WTC11 (cell line): ENCODE measurements at regions not wholly inside any gene's neighbourhood (a gene's known extent, or its start where the extent isn't known, plus 50 kb on each side); places are given as distances from the start of the nearest gene placed in this dataset.

Source experiments
- CBFB ChIP-seq: sonication (generic); formaldehyde crosslinking; IDR thresholded peaks from 2 replicates; pipeline ENCODE4 v1.8.1; 2022; ENCODE audit warnings: mild to moderate bottlenecking, low read depth, missing genetic modification reagents
- JUN ChIP-seq: sonication (generic); formaldehyde crosslinking; IDR thresholded peaks from 2 replicates; pipeline ENCODE4 v1.8.0; 2023; ENCODE audit warnings: mild to moderate bottlenecking, missing genetic modification reagents
- NFYB ChIP-seq: sonication (generic); formaldehyde crosslinking; conservative IDR thresholded peaks from 2 replicates; pipeline ENCODE4 v1.8.0; 2022; ENCODE audit warnings: low read depth, missing genetic modification reagents
- SP1 ChIP-seq: sonication (generic); formaldehyde crosslinking; conservative IDR thresholded peaks from 2 replicates; pipeline ENCODE4 v1.8.1; 2022; ENCODE audit warnings: missing genetic modification reagents
- ZBTB21 ChIP-seq: sonication (generic); formaldehyde crosslinking; IDR thresholded peaks from 2 replicates; pipeline ENCODE4 v1.8.1; 2023; ENCODE audit warnings: mild to moderate bottlenecking, missing genetic modification reagents, borderline replicate concordance
- TF ChIP-seq, protein P1 (sequence below): fragments of 200-600 bp; IDR thresholded peaks from 2 replicates; pipeline ENCODE4 v1.8.0; 2022; ENCODE audit warnings: antibody characterized with exemption
- TF ChIP-seq, protein P2 (sequence below): fragments of 250-450 bp; sonication (Bioruptor Pico); IDR thresholded peaks from 2 replicates; pipeline ENCODE4 v1.9.0; 2021; ENCODE audit warnings: moderate library complexity, mild to moderate bottlenecking, inconsistent platforms, borderline replicate concordance
- TF ChIP-seq, protein P3 (sequence below): sonication (generic); formaldehyde crosslinking; IDR thresholded peaks from 2 replicates; pipeline ENCODE4 v1.8.1; 2023; ENCODE audit warnings: mild to moderate bottlenecking, moderate library complexity, missing genetic modification reagents
- TF ChIP-seq, protein P4 (sequence below): sonication (generic); formaldehyde crosslinking; IDR thresholded peaks from 2 replicates; pipeline ENCODE4 v1.8.1; 2023; ENCODE audit warnings: mild to moderate bottlenecking, missing genetic modification reagents, moderate library complexity
- TF ChIP-seq, protein P5 (sequence below): sonication (generic); formaldehyde crosslinking; IDR thresholded peaks from 2 replicates; pipeline ENCODE4 v1.8.1; 2023; ENCODE audit warnings: mild to moderate bottlenecking, missing genetic modification reagents, moderate library complexity
- TF ChIP-seq, protein P6 (sequence below): sonication (generic); formaldehyde crosslinking; IDR thresholded peaks from 2 replicates; pipeline ENCODE4 v1.8.1; 2022; ENCODE audit warnings: mild to moderate bottlenecking, moderate library complexity, missing genetic modification reagents
- TF ChIP-seq, protein P7 (sequence below): fragments of 250-450 bp; sonication (Bioruptor Pico); IDR thresholded peaks from 2 replicates; pipeline ENCODE4 v1.9.0; 2021; ENCODE audit warnings: mild to moderate bottlenecking, borderline replicate concordance

DNA sequence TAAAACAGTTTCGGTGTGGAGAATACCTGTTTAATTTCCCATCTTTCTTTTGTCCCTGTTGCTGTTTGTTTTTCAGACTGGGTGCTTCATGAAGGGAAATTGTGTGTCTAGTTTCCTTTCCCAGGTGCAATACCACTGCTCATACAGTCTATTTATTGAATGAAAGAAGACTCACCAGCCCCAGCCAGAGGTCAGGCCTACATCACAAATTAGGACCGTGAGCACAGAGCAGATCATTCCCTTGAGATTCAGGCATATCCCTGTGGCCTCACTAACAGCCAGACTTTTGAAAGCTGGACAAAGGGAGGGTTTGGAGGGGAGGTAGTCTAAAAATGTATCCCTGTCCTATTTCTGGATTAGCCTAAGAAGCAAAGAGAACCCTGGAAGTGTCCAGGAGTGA, 278.9 kb downstream of the IRS1 start:
- TF ChIP-seq, protein P1, sequence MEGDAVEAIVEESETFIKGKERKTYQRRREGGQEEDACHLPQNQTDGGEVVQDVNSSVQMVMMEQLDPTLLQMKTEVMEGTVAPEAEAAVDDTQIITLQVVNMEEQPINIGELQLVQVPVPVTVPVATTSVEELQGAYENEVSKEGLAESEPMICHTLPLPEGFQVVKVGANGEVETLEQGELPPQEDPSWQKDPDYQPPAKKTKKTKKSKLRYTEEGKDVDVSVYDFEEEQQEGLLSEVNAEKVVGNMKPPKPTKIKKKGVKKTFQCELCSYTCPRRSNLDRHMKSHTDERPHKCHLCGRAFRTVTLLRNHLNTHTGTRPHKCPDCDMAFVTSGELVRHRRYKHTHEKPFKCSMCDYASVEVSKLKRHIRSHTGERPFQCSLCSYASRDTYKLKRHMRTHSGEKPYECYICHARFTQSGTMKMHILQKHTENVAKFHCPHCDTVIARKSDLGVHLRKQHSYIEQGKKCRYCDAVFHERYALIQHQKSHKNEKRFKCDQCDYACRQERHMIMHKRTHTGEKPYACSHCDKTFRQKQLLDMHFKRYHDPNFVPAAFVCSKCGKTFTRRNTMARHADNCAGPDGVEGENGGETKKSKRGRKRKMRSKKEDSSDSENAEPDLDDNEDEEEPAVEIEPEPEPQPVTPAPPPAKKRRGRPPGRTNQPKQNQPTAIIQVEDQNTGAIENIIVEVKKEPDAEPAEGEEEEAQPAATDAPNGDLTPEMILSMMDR, result no peak
- TF ChIP-seq NFYB (CRISPR knock-in tag) (no peak), JUN (CRISPR knock-in tag) (no peak), SP1 (CRISPR knock-in tag) (no peak), CBFB (CRISPR knock-in tag) (no peak), ZBTB21 (CRISPR knock-in tag) (no peak)
- TF ChIP-seq, protein P2, sequence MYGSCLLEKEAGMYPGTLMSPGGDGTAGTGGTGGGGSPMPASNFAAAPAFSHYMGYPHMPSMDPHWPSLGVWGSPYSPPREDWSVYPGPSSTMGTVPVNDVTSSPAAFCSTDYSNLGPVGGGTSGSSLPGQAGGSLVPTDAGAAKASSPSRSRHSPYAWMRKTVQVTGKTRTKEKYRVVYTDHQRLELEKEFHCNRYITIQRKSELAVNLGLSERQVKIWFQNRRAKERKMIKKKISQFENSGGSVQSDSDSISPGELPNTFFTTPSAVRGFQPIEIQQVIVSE (CRISPR knock-in tag), result no peak
- TF ChIP-seq, protein P3, sequence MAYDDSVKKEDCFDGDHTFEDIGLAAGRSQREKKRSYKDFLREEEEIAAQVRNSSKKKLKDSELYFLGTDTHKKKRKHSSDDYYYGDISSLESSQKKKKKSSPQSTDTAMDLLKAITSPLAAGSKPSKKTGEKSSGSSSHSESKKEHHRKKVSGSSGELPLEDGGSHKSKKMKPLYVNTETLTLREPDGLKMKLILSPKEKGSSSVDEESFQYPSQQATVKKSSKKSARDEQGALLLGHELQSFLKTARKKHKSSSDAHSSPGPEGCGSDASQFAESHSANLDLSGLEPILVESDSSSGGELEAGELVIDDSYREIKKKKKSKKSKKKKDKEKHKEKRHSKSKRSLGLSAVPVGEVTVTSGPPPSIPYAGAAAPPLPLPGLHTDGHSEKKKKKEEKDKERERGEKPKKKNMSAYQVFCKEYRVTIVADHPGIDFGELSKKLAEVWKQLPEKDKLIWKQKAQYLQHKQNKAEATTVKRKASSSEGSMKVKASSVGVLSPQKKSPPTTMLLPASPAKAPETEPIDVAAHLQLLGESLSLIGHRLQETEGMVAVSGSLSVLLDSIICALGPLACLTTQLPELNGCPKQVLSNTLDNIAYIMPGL, result no peak
- TF ChIP-seq, protein P4, sequence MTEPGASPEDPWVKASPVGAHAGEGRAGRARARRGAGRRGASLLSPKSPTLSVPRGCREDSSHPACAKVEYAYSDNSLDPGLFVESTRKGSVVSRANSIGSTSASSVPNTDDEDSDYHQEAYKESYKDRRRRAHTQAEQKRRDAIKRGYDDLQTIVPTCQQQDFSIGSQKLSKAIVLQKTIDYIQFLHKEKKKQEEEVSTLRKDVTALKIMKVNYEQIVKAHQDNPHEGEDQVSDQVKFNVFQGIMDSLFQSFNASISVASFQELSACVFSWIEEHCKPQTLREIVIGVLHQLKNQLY (CRISPR knock-in tag), result no peak
- TF ChIP-seq, protein P5, sequence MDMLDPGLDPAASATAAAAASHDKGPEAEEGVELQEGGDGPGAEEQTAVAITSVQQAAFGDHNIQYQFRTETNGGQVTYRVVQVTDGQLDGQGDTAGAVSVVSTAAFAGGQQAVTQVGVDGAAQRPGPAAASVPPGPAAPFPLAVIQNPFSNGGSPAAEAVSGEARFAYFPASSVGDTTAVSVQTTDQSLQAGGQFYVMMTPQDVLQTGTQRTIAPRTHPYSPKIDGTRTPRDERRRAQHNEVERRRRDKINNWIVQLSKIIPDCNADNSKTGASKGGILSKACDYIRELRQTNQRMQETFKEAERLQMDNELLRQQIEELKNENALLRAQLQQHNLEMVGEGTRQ, result no peak
- TF ChIP-seq, protein P6, sequence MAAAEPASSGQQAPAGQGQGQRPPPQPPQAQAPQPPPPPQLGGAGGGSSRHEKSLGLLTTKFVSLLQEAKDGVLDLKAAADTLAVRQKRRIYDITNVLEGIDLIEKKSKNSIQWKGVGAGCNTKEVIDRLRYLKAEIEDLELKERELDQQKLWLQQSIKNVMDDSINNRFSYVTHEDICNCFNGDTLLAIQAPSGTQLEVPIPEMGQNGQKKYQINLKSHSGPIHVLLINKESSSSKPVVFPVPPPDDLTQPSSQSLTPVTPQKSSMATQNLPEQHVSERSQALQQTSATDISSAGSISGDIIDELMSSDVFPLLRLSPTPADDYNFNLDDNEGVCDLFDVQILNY (CRISPR knock-in tag), result no peak
- TF ChIP-seq, protein P7, sequence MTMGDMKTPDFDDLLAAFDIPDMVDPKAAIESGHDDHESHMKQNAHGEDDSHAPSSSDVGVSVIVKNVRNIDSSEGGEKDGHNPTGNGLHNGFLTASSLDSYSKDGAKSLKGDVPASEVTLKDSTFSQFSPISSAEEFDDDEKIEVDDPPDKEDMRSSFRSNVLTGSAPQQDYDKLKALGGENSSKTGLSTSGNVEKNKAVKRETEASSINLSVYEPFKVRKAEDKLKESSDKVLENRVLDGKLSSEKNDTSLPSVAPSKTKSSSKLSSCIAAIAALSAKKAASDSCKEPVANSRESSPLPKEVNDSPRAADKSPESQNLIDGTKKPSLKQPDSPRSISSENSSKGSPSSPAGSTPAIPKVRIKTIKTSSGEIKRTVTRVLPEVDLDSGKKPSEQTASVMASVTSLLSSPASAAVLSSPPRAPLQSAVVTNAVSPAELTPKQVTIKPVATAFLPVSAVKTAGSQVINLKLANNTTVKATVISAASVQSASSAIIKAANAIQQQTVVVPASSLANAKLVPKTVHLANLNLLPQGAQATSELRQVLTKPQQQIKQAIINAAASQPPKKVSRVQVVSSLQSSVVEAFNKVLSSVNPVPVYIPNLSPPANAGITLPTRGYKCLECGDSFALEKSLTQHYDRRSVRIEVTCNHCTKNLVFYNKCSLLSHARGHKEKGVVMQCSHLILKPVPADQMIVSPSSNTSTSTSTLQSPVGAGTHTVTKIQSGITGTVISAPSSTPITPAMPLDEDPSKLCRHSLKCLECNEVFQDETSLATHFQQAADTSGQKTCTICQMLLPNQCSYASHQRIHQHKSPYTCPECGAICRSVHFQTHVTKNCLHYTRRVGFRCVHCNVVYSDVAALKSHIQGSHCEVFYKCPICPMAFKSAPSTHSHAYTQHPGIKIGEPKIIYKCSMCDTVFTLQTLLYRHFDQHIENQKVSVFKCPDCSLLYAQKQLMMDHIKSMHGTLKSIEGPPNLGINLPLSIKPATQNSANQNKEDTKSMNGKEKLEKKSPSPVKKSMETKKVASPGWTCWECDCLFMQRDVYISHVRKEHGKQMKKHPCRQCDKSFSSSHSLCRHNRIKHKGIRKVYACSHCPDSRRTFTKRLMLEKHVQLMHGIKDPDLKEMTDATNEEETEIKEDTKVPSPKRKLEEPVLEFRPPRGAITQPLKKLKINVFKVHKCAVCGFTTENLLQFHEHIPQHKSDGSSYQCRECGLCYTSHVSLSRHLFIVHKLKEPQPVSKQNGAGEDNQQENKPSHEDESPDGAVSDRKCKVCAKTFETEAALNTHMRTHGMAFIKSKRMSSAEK, result no peak
